ENCODE measurements at regions not wholly inside any gene's neighbourhood (a gene's known extent, or its start where the extent isn't known, plus 50 kb on each side); places are given as distances from the start of the nearest gene placed in this dataset.

- no peak overlapping the region for H3K27ac ChIP-seq
- TF ChIP-seq CTCF (IDR thresholded peaks at IDR 0.05), result no peak
- no peaks in the 10 kb centered on the region for H3K4me1 ChIP-seq
- intact Hi-C loops (cut with DNase I), result no loop called here
- no peaks in the 10 kb centered on the region for H3K9me3 ChIP-seq
- no peak overlapping the region for H3K4me3 ChIP-seq
- no peak for ATAC-seq
- no peak for DNase-seq
- H3K36me3 ChIP-seq, result no peaks in the 10 kb centered on the region
- no peaks in the 10 kb centered on the region for H3K27me3 ChIP-seq (ENCODE audit: low read depth)
Measured at GRCh38 chr20:11128220-11128718, 454.5 kb upstream of the JAG1 start.

GRCh38 chr20:11128721-11129120 is 454.9 kb upstream of the JAG1 start:
- no peak overlapping the region for H3K4me3 ChIP-seq
- DNase-seq (no peak), ATAC-seq (no peak)
- H3K4me1 ChIP-seq, result no peaks in the 10 kb centered on the region
- no peak for TF ChIP-seq CTCF (IDR thresholded peaks at IDR 0.05)
- no peak overlapping the region for H3K27ac ChIP-seq
- H3K36me3 ChIP-seq, result no peaks in the 10 kb centered on the region
- H3K9me3 ChIP-seq, result no peaks in the 10 kb centered on the region
- intact Hi-C loops (cut with DNase I), result no loop called here
- H3K27me3 ChIP-seq (ENCODE audit: low read depth), result no peaks in the 10 kb centered on the region

- Histone ChIP-seq H3K36me3 (no peaks in the 10 kb centered on the region), H3K4me1 (no peaks in the 10 kb centered on the region), H3K27ac (no peak overlapping the region), H3K27me3 (ENCODE audit: low read depth) (no peaks in the 10 kb centered on the region), H3K4me3 (no peak overlapping the region), H3K9me3 (no peaks in the 10 kb centered on the region)
- intact Hi-C loops (cut with DNase I), result no loop called here
- no peak for TF ChIP-seq CTCF (IDR thresholded peaks at IDR 0.05)
- no peak for ATAC-seq
- DNase-seq, result no peak
Measured at GRCh38 chr20:11130554-11131166, 456.9 kb upstream of the JAG1 start.

GRCh38 chr20:11132819-11133415 is 459.1 kb upstream of the JAG1 start:
- H3K36me3 ChIP-seq, result no peaks in the 10 kb centered on the region
- TF ChIP-seq CTCF (IDR thresholded peaks at IDR 0.05), result no peak
- no peak overlapping the region for H3K27ac ChIP-seq
- ATAC-seq, result no peak
- H3K27me3 ChIP-seq (ENCODE audit: low read depth), result no peaks in the 10 kb centered on the region
- no peak overlapping the region for H3K4me3 ChIP-seq
- no peak for DNase-seq
- H3K9me3 ChIP-seq, result no peaks in the 10 kb centered on the region
- intact Hi-C loops (cut with DNase I), result no loop called here
- H3K4me1 ChIP-seq, result no peaks in the 10 kb centered on the region

GRCh38 chr20:11136691-11137090 is 462.9 kb upstream of the JAG1 start:
- Histone ChIP-seq H3K27me3 (ENCODE audit: low read depth) (no peaks in the 10 kb centered on the region), H3K4me3 (no peak overlapping the region), H3K27ac (no peak overlapping the region), H3K9me3 (no peaks in the 10 kb centered on the region), H3K36me3 (no peaks in the 10 kb centered on the region), H3K4me1 (no peaks in the 10 kb centered on the region)
- intact Hi-C loops (cut with DNase I), result no loop called here
- no peak for TF ChIP-seq CTCF (IDR thresholded peaks at IDR 0.05)
- no peak for DNase-seq
- no peak for ATAC-seq
